ENCODE measurements at regions not wholly inside any gene's neighbourhood (a gene's known extent, or its start where the extent isn't known, plus 50 kb on each side); places are given as distances from the start of the nearest gene placed in this dataset.

GRCh38 chr15:96768435-96768789 lies 437.9 kb downstream of the NR2F2 start:
- TF ChIP-seq FOS (IDR thresholded peaks at IDR 0.05; ENCODE audit: borderline replicate concordance, insufficient read depth, low read length), result no peak
- no peak for TF ChIP-seq POLR2AphosphoS5 (IDR thresholded peaks at IDR 0.05; ENCODE audit: insufficient read depth, low read depth, low read length)
- no peak for TF ChIP-seq CTCF (IDR thresholded peaks at IDR 0.05; ENCODE audit: extremely low read depth in 1 of 2, insufficient read depth in 1 of 2, low read depth in 1 of 2, low read length in 2 of 2)
- no peak for TF ChIP-seq POLR2A (IDR thresholded peaks at IDR 0.05; ENCODE audit: low read depth, low read length)
- no peak for TF ChIP-seq GATA2 (IDR thresholded peaks at IDR 0.05; ENCODE audit: insufficient read depth, insufficient read length, low read depth, low read length)
- no peak for TF ChIP-seq EZH2 (IDR thresholded peaks at IDR 0.05; ENCODE audit: borderline replicate concordance, low read depth, low read length, severe bottlenecking)
- no peak for TF ChIP-seq JUN (IDR thresholded peaks at IDR 0.05; ENCODE audit: borderline replicate concordance, insufficient read depth, insufficient read length, low read depth)

Data from endothelial cell of umbilical vein (primary cell).